DOHH2 (cell line): ENCODE measurements at regions not wholly inside any gene's neighbourhood (a gene's known extent, or its start where the extent isn't known, plus 50 kb on each side); places are given as distances from the start of the nearest gene placed in this dataset.

Source experiments
- H3F3A ChIP-seq: fragments of 200-600 bp; sonication (generic), shearing (Covaris generic); 2 replicates; pipeline ENCODE4 v1.6.0; 2016; ENCODE audit warnings: antibody characterized with exemption, mild to moderate bottlenecking; ENCODE audit not compliant: control insufficient read depth, insufficient read depth
- H3K27ac ChIP-seq: fragments of 200-600 bp; sonication (generic); 2 replicates; pipeline ENCODE4 v1.5.1; 2014; ENCODE audit warnings: low read depth, mild to moderate bottlenecking, low read length, moderate library complexity
- H3K27me3 ChIP-seq: fragments of 200-600 bp; sonication (generic); 2 replicates; pipeline ENCODE4 v1.6.1; 2014; ENCODE audit warnings: mild to moderate bottlenecking, low read length, mixed read lengths; ENCODE audit not compliant: control insufficient read depth
- H3K36me3 ChIP-seq: fragments of 200-600 bp; sonication (generic); 2 replicates; pipeline ENCODE4 v1.6.1; 2014; ENCODE audit warnings: mild to moderate bottlenecking, low read length, moderate library complexity, mixed read lengths; ENCODE audit not compliant: control insufficient read depth
- H3K4me1 ChIP-seq: fragments of 200-600 bp; sonication (generic); 2 replicates; pipeline ENCODE4 v1.6.1; 2014; ENCODE audit warnings: mild to moderate bottlenecking, low read length, mixed read lengths; ENCODE audit not compliant: control insufficient read depth
- H3K4me2 ChIP-seq: fragments of 200-600 bp; sonication (generic); 2 replicates; pipeline ENCODE4 v1.6.0; 2014; ENCODE audit warnings: mild to moderate bottlenecking, low read length, moderate library complexity
- H3K4me3 ChIP-seq: fragments of 200-600 bp; sonication (generic); 2 replicates; pipeline ENCODE4 v1.5.1; 2014; ENCODE audit warnings: mild to moderate bottlenecking, low read length, mixed read lengths
- H3K79me2 ChIP-seq: fragments of 200-600 bp; sonication (generic); 2 replicates; pipeline ENCODE4 v1.6.1; 2014; ENCODE audit warnings: mild to moderate bottlenecking, low read length, mixed read lengths; ENCODE audit not compliant: control insufficient read depth
- H3K9me2 ChIP-seq: fragments of 200-600 bp; sonication (generic); replicated peaks from 2 replicates; pipeline ENCODE4 v1.6.1; 2014; ENCODE audit warnings: mild to moderate bottlenecking, low read length, mixed read lengths; ENCODE audit not compliant: control insufficient read depth
- H3K9me3 ChIP-seq: fragments of 200-600 bp; sonication (generic); 2 replicates; pipeline ENCODE4 v1.6.1; 2014; ENCODE audit warnings: antibody characterized with exemption, low read length, mixed read lengths; ENCODE audit not compliant: control insufficient read depth, insufficient read depth
- H4K20me1 ChIP-seq: fragments of 200-600 bp; sonication (generic); 2 replicates; pipeline ENCODE4 v1.6.0; 2014; ENCODE audit warnings: low read depth, mild to moderate bottlenecking, antibody characterized with exemption, low read length, moderate library complexity; ENCODE audit not compliant: control insufficient read depth, insufficient read depth
- CTCF ChIP-seq: fragments of 200-600 bp; sonication (generic); IDR thresholded peaks from one replicate; pipeline ENCODE4 v1.5.1; 2014; ENCODE audit warnings: antibody characterized with exemption, mild to moderate bottlenecking, low read depth, low read length; ENCODE audit not compliant: poor library complexity, severe bottlenecking
- EZH2phosphoT487 ChIP-seq: fragments of 200-600 bp; sonication (generic); IDR thresholded peaks from 2 replicates; pipeline ENCODE4 v1.6.1; 2017; ENCODE audit warnings: borderline replicate concordance, mild to moderate bottlenecking, antibody characterized with exemption, low read length, moderate library complexity, mixed read lengths

GRCh38 chr2:207318181-207318628 is 152.5 kb upstream of the KLF7 start:
- no peak overlapping the region for H3K4me2 ChIP-seq
- H4K20me1 ChIP-seq = no peaks in the 10 kb centered on the region
- TF ChIP-seq CTCF (no peak), EZH2phosphoT487 (no peak)

GRCh38 chr2:207319316-207319715 is 153.6 kb upstream of the KLF7 start:
- Histone ChIP-seq H3K79me2 (no peaks in the 10 kb centered on the region), H3F3A (no peaks in the 10 kb centered on the region), H4K20me1 (no peaks in the 10 kb centered on the region), H3K4me2 (no peak overlapping the region), H3K27ac (no peak overlapping the region), H3K27me3 (no peaks in the 10 kb centered on the region), H3K4me1 (no peaks in the 10 kb centered on the region), H3K9me3 (no peaks in the 10 kb centered on the region), H3K9me2 (no peaks in the 10 kb centered on the region), H3K4me3 (no peak overlapping the region), H3K36me3 (no peaks in the 10 kb centered on the region)
- no peak for TF ChIP-seq EZH2phosphoT487
- TF ChIP-seq CTCF = no peak

More at GRCh38 chr2:207318181-207318628, 152.5 kb upstream of the KLF7 start:
- no peaks in the 10 kb centered on the region for H3K4me1 ChIP-seq
- H3K27ac ChIP-seq = no peak overlapping the region
- H3K36me3 ChIP-seq = no peaks in the 10 kb centered on the region
- H3K4me3 ChIP-seq = no peak overlapping the region
- H3K79me2 ChIP-seq = no peaks in the 10 kb centered on the region
- H3F3A ChIP-seq = no peaks in the 10 kb centered on the region
- no peaks in the 10 kb centered on the region for H3K27me3 ChIP-seq
- H3K9me3 ChIP-seq = no peaks in the 10 kb centered on the region
- H3K9me2 ChIP-seq = no peaks in the 10 kb centered on the region

- no peak overlapping the region for H3K27ac ChIP-seq
- H4K20me1 ChIP-seq = no peaks in the 10 kb centered on the region
- no peaks in the 10 kb centered on the region for H3K9me3 ChIP-seq
- H3K4me3 ChIP-seq = no peak overlapping the region
- no peak overlapping the region for H3K4me2 ChIP-seq
- TF ChIP-seq EZH2phosphoT487 = no peak
- TF ChIP-seq CTCF = no peak
- no peaks in the 10 kb centered on the region for H3K36me3 ChIP-seq
- no peaks in the 10 kb centered on the region for H3F3A ChIP-seq
- no peaks in the 10 kb centered on the region for H3K27me3 ChIP-seq
- H3K79me2 ChIP-seq = no peaks in the 10 kb centered on the region
- no peaks in the 10 kb centered on the region for H3K4me1 ChIP-seq
- H3K9me2 ChIP-seq = no peaks in the 10 kb centered on the region
Observed at GRCh38 chr2:207320381-207321159, 154.8 kb upstream of the KLF7 start.
